ENCODE measurements at regions not wholly inside any gene's neighbourhood (a gene's known extent, or its start where the extent isn't known, plus 50 kb on each side); places are given as distances from the start of the nearest gene placed in this dataset.

GRCh38 chr5:74393943-74394342 lies 246.6 kb downstream of the ENC1 start (continued):
- no peak for TF ChIP-seq FOSL1 (IDR thresholded peaks at IDR 0.05; ENCODE audit: insufficient read depth, low read depth, low read length)
